ENCODE measurements at regions not wholly inside any gene's neighbourhood (a gene's known extent, or its start where the extent isn't known, plus 50 kb on each side); places are given as distances from the start of the nearest gene placed in this dataset.
"Not testable (repeated sequence)": the region's sequence is repeated elsewhere in the genome, so short reads cannot be mapped to it uniquely, and the experiment has no call there.

DNA sequence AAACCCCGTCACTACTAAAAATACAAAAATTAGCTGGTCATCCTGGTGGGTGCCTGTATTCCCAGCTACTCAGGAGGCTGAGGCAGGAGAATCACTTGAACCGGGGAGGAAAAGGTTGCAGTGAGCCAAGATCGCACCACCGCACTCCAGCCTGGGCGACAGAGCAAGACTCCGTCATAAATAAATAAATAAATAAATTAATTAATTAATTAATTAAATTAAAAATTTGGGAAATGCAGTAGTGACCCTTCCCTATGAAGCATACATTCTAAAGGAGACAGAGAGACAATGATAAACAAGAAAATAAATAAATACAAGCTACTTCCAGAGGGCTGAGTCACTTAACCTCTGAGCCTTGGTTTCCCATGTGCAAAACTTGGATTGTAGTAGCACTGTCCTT is 383.6 kb upstream of the MAF start:
- TF ChIP-seq, protein P1, sequence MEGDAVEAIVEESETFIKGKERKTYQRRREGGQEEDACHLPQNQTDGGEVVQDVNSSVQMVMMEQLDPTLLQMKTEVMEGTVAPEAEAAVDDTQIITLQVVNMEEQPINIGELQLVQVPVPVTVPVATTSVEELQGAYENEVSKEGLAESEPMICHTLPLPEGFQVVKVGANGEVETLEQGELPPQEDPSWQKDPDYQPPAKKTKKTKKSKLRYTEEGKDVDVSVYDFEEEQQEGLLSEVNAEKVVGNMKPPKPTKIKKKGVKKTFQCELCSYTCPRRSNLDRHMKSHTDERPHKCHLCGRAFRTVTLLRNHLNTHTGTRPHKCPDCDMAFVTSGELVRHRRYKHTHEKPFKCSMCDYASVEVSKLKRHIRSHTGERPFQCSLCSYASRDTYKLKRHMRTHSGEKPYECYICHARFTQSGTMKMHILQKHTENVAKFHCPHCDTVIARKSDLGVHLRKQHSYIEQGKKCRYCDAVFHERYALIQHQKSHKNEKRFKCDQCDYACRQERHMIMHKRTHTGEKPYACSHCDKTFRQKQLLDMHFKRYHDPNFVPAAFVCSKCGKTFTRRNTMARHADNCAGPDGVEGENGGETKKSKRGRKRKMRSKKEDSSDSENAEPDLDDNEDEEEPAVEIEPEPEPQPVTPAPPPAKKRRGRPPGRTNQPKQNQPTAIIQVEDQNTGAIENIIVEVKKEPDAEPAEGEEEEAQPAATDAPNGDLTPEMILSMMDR (IDR thresholded peaks at IDR 0.05), result not testable (repeated sequence)
- TF ChIP-seq POLR2A (IDR thresholded peaks at IDR 0.05), result not testable (repeated sequence)
